PC-9 (cell line): ENCODE measurements at regions not wholly inside any gene's neighbourhood (a gene's known extent, or its start where the extent isn't known, plus 50 kb on each side); places are given as distances from the start of the nearest gene placed in this dataset.

ENCODE experiments used
- BruUV-seq: library from RNA; stranded (reverse); fragments of 400-500 nt; replicated peaks from 2 replicates; lab custom pipeline; 2021; lab: Mats Ljungman, UMichigan
- CTCF ChIA-PET: fragments of 300-600 bp; sonication (Branson Sonifier 250); formaldehyde crosslinking; loops from one replicate; lab custom pipeline; 2022; ENCODE audit warnings: antibody characterized with exemption; lab: Charles Lee
- POLR2A ChIA-PET: fragments of 300-600 bp; sonication (Branson Sonifier 250); formaldehyde crosslinking; loops from one replicate; lab custom pipeline; 2022; ENCODE audit warnings: antibody characterized with exemption; ENCODE audit not compliant: unreplicated experiment; lab: Charles Lee
- DNase-seq, 2 experiments: peaks; one replicate each; pipeline versions ENCODE4 v3.0.0 to v3.0.0-alpha.2; 2015 to 2022; ENCODE audit warnings: mixed read lengths in 1 of 2
- H2AFZ ChIP-seq: fragments of 200-600 bp; sonication (generic); 2 replicates; pipeline ENCODE4 v1.8.1; 2017; ENCODE audit warnings: antibody characterized with exemption
- H3F3A ChIP-seq: fragments of 200-600 bp; sonication (generic); 2 replicates; pipeline ENCODE4 v1.8.1; 2017; ENCODE audit warnings: antibody characterized with exemption, mild to moderate bottlenecking, low read depth; ENCODE audit not compliant: insufficient read depth
- H3K27ac ChIP-seq: fragments of 200-600 bp; sonication (generic); 2 replicates; pipeline ENCODE4 v1.6.1; 2016; ENCODE audit warnings: mixed run types
- H3K27me3 ChIP-seq: fragments of 200-600 bp; sonication (generic); 2 replicates; pipeline ENCODE4 v1.6.1; 2016; ENCODE audit warnings: low read depth, mixed run types; ENCODE audit not compliant: insufficient read depth
- H3K36me3 ChIP-seq: fragments of 200-600 bp; sonication (generic); 2 replicates; pipeline ENCODE4 v1.6.1; 2016; ENCODE audit warnings: low read depth, mixed run types
- H3K4me1 ChIP-seq: fragments of 200-600 bp; sonication (generic); replicated peaks from 2 replicates; pipeline ENCODE4 v1.6.1; 2016; ENCODE audit warnings: mixed run types; ENCODE audit not compliant: insufficient read depth
- H3K4me2 ChIP-seq: fragments of 200-600 bp; sonication (generic); 2 replicates; pipeline ENCODE4 v1.6.1; 2017; ENCODE audit warnings: mixed run types
- H3K4me3 ChIP-seq: fragments of 200-600 bp; sonication (generic); 2 replicates; pipeline ENCODE4 v1.6.1; 2016; ENCODE audit warnings: mixed run types
- H3K79me2 ChIP-seq: fragments of 200-600 bp; sonication (generic); 2 replicates; pipeline ENCODE4 v1.6.1; 2017; ENCODE audit warnings: low read depth, mixed run types
- H3K9me2 ChIP-seq: fragments of 200-600 bp; sonication (generic); 2 replicates; pipeline ENCODE4 v1.8.1; 2017; ENCODE audit warnings: mild to moderate bottlenecking; ENCODE audit not compliant: insufficient read depth
- H3K9me3 ChIP-seq: fragments of 200-600 bp; sonication (generic); 2 replicates; pipeline ENCODE4 v1.8.1; 2016; ENCODE audit warnings: low read depth; ENCODE audit not compliant: insufficient read depth
- H4K20me1 ChIP-seq: fragments of 200-600 bp; sonication (generic); 2 replicates; pipeline ENCODE4 v1.8.1; 2017; ENCODE audit not compliant: insufficient read depth
- CTCF ChIP-seq: fragments of 200-600 bp; sonication (generic); conservative IDR thresholded peaks from 2 replicates; pipeline ENCODE4 v1.6.1; 2017; ENCODE audit warnings: mixed run types, antibody characterized with exemption, mild to moderate bottlenecking, moderate library complexity
- EZH2 ChIP-seq: fragments of 200-600 bp; sonication (generic); IDR thresholded peaks from 2 replicates; pipeline ENCODE4 v1.8.0; 2017; ENCODE audit warnings: antibody characterized with exemption, low read depth
- intact Hi-C: fragments of 100-400 bp; cut with micrococcal nuclease; formaldehyde crosslinking; loops from one replicate; pipeline ENCODE4 v1.10.0; 2022; ENCODE audit not compliant: unreplicated experiment

- no peak for DNase-seq
- Histone ChIP-seq H3K27ac (no peak overlapping the region), H3K36me3 (no peaks in the 10 kb centered on the region), H3K4me2 (no peak overlapping the region), H3K4me3 (no peak overlapping the region), H3K9me2 (no peaks in the 10 kb centered on the region), H2AFZ (no peak overlapping the region), H3K79me2 (no peaks in the 10 kb centered on the region), H3K4me1 (no peaks in the 10 kb centered on the region), H3K27me3 (peaks cover 30% of the 10 kb centered on the region), H3K9me3 (no peaks in the 10 kb centered on the region), H4K20me1 (no peaks in the 10 kb centered on the region), H3F3A (no peaks in the 10 kb centered on the region)
- intact Hi-C loops: no loop called here
- no TSS peak for BruUV-seq
- CTCF ChIA-PET: no interaction called here
- POLR2A ChIA-PET: no interaction called here
- TF ChIP-seq CTCF (no peak), EZH2 (no peak)
Measured at GRCh38 chr1:18038051-18038450, 69.5 kb upstream of the IGSF21 start.

DNA sequence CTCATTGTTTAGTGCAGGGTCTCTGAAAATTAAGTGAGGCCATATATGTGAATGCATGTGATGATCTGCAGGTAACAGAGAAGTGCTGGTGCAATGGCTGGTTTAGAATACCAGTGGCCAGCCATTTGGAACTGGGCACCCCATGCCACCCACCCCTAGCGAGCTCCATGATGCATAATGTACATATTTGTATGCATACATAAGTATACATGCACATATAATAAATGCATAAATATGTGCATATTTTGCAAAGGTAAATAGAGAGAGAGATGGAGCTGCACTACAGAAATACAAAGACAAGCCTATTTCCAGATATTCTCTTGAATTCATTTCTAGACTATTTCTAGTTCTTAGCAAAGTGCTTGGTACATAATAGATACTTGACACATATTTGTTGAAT lies 68.5 kb upstream of the IGSF21 start:
- no peaks in the 10 kb centered on the region for H3F3A ChIP-seq
- no peak overlapping the region for H3K4me2 ChIP-seq
- no peak overlapping the region for H3K4me3 ChIP-seq
- H3K27ac ChIP-seq: no peak overlapping the region
- no TSS peak for BruUV-seq
- peaks cover 36% of the 10 kb centered on the region for H3K27me3 ChIP-seq
- no peaks in the 10 kb centered on the region for H3K4me1 ChIP-seq
- intact Hi-C loops: no loop called here
- no peaks in the 10 kb centered on the region for H3K9me3 ChIP-seq
- TF ChIP-seq EZH2 (no peak), CTCF (no peak)
- H2AFZ ChIP-seq: no peak overlapping the region
- H3K79me2 ChIP-seq: no peaks in the 10 kb centered on the region
- ChIA-PET POLR2A (no interaction called here), CTCF (no interaction called here)
- no peaks in the 10 kb centered on the region for H3K9me2 ChIP-seq
- DNase-seq: no peak
- H3K36me3 ChIP-seq: no peaks in the 10 kb centered on the region
- no peaks in the 10 kb centered on the region for H4K20me1 ChIP-seq

DNA sequence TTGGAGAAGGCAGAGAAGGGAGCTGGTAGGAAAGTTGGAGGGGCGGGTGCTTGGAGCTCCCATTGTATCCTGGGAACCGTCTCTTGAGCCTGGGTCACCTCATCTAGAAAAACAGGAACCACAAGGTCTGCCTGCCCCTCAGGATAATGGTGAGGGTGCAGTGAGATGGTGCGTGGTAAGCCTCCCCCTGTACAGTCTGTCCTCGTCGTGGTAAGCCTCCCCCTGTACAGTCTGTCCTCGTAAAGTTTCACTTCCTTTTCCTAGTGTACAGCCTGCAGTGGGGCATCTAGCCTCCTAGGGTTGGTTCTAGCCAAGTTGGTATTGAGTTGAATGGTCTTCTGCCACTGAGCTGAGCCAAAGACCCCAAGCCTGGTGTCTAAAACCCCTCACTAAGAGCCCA lies 66.5 kb upstream of the IGSF21 start:
- no peak for TF ChIP-seq CTCF
- Histone ChIP-seq H4K20me1 (no peaks in the 10 kb centered on the region), H3F3A (no peaks in the 10 kb centered on the region), H3K4me3 (no peak overlapping the region), H2AFZ (no peak overlapping the region), H3K27ac (no peak overlapping the region), H3K4me1 (no peaks in the 10 kb centered on the region), H3K36me3 (no peaks in the 10 kb centered on the region), H3K4me2 (no peak overlapping the region), H3K79me2 (no peaks in the 10 kb centered on the region), H3K9me3 (no peaks in the 10 kb centered on the region), H3K9me2 (no peaks in the 10 kb centered on the region), H3K27me3 (peaks cover 50% of the 10 kb centered on the region)
- CTCF ChIA-PET: no interaction called here
- intact Hi-C loops: no loop called here
- no TSS peak for BruUV-seq
- POLR2A ChIA-PET: no interaction called here
- DNase-seq: no peak
